HG03342 (cell line): ENCODE measurements at regions not wholly inside any gene's neighbourhood (a gene's known extent, or its start where the extent isn't known, plus 50 kb on each side); places are given as distances from the start of the nearest gene placed in this dataset.
"Not testable (repeated sequence)": the region's sequence is repeated elsewhere in the genome, so short reads cannot be mapped to it uniquely, and the experiment has no call there.

Experiments
- ATAC-seq: cut with Tn5 transposase; IDR thresholded peaks from one replicate; pipeline ENCODE4 v1.9.1; 2021; ENCODE audit warnings: mild to moderate bottlenecking, moderate library complexity; ENCODE audit not compliant: unreplicated experiment

DNA sequence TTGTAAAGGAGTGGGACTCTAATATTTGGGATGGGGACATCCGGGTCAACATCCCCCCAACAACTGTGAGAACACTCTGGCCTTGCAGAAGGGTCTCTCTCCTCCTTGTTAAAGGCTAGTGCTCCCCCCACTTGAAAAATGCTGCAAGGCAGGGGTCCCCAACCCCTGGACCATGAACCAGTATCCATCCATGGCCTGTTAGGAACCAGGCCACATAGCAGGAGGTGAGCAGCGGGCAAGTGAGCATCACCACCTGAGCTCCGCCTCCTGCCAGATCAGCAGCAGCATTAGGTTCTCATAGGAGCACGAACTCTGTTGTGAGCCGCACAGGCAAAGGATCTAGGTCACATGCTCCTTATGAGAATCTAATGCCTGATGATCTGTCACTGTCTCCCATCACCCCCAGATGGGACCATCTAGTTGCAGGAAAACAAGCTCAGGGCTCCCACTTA is 243.9 kb upstream of the ID2 start:
- no peak for ATAC-seq

DNA sequence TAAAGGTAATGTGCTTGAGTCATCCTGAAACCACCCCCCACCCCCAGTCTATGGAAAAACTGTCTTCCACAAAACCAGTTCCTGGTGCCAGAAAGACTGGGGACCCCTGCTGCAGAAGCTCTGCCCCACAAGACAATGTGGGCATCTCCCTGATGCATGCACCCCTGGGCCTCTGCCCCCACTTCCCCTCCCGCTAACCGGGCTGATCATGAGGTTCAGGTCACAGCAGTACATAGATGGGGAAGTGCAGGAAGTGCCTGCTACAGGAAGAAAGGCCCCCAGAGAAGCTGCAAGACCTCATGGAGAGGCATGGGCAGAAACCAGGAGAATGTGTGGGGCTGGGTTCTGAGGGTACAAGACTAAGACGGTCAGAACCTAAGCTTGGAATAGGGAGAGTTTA is 243.4 kb upstream of the ID2 start:
- ATAC-seq = no peak

DNA sequence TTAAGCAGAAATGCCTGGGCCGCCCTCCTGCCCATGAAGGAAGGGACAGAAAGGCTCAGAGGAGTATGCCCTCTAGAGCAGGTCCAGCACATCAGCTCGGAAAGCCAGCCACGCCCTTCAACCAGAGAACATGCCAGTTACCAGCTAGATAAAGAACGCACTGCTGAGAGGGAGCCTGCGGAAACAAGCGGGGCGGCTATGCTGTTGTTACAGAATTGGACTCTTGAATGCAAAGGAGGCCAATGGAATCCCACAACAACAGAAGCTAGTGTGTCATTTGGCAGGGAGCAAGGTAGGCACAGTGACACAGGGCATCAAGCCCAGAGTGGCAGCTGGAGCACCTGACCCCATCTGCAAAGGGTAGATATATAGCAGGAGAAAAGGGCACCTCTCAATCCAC is 242.9 kb upstream of the ID2 start:
- no peak for ATAC-seq

DNA sequence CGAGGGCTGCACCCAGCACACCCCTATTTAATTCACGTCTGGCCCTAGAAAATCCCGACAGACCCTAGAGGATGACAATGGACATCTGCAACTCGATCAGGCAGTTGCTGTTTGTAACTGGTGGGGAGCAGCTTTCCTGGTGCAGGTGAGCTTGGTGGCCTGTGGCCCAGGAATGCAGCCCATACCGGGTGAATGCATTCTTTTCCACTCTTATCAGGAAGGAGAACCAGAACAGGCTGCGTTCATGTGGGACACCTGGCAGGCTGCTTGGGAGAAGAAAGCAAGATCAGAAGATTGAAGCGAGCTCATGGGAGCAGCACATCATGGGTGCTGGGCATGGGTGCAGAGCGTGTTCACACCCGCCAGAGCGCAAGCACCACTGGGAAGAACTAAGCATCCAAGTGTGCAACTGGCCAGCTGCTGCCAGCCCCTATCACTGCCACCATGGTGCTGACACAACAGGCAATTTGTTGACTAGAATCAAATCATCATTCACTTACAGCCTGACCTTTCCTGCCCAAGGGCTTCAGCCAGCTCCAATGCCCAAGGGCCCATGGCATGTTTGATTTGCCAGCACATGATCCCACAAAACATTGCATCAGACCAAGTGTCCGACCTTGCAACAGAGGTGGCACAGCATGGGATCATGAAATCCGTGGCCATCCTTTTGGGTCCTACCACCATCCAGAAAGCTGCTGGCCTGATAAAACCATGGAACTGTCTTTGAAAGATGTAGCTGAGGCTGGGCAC is 241.7 kb upstream of the ID2 start:
- ATAC-seq = no peak

DNA sequence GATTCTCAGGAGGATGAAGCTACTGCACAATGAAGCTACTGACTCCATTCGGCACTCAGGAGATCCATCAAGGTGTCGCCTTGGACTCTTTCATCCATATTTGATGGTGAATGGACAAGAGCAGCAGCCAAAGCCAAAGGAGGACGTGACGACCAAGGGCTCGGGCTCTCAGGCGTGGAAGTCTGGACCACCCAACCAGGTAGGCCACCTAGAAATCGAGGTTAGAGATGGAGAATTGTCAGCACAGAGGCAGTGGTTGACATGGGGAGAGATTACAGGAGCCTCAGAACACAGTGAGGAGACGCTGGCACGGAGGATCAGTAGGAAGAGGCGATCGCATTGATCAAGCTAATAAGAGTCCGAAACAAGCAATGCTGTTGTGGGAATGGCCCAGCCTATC is 240.5 kb upstream of the ID2 start:
- no peak for ATAC-seq

DNA sequence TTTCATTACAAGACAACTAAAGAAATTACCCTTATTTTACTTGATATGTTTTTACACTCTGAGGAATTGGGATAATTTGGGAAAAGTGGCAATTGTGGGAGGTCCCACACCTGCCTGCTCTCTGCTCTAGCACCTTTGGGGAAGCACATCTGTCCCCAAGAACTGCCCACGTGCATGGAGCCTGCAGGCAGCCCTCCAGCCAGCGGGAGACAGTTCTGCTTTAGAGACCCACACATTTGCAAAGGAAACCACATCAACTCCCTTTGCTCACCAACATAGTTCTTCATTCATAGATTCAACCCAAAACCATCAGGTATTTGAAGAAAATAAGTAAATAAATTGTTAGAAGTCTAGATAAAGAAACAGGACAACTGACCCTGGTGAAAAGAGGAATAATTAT is 239.9 kb upstream of the ID2 start:
- peak; percentile 55 for ATAC-seq

DNA sequence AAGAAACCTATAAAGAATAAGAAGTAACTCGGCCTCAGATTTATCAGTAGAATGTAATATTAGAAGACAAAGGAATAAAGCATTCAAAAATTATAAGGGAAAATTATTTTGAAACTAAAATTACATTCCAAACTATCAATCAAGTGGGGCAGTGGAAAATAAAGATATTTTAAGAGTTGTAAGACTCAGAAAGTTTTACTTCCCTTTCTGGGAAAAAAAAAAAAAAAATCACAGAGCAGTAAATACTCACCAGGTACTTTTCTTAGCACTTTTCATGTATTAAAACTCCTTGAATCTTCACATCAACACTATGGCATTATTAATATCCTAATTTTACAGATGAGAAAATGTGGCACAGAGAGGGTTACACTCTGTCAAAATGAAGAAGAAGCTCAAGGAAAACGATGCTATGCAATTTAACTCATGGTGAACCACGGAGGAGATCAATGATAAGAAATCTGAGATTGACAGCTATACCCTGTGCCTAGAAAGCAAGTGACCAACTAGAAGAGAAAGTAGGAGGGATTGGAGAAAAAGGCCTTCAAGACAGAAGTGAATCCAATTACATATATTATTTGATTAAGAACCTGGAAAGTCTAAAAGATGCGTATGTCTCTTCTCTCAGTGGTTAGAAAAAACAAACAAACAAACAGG is 238.9 kb upstream of the ID2 start:
- no peak for ATAC-seq

DNA sequence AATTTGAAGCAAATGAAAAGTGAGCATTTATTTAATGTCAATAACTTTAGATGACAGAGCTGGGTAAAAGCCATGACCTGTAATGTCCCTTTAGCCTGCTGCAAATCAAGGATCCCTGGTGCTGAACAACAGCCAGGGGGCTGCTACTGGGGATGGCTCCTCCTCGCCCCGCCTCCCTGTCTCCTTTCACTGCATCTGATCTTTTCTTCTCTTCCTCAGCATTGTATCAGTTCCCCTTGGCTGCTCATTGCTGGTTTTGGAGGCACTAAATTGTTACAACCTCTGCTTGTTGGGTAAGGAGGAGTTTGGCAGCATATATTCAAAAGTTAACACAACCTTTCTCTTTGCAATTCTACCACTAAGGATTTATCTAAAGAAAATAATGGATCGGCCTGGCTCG is 236.3 kb upstream of the ID2 start:
- no peak for ATAC-seq

DNA sequence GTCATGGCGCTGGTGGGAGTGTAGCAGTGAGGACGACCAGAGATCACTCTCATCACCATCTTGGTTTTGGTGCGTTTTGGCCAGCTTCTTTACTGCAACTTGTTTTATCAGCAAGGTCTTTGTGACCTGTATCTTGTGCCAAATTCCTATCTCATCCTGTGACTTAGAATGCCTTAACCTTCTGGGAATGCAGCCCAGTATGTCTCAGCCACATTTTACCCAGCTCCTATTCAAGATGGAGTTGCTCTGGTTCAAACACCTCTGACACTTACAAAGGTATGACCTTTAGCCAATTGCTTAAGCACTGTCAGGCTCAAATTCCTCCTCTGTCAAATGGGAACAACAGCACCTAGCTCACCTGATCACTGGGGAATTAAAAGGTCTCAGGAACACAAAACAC is 235.1 kb upstream of the ID2 start:
- ATAC-seq = not testable (repeated sequence)

DNA sequence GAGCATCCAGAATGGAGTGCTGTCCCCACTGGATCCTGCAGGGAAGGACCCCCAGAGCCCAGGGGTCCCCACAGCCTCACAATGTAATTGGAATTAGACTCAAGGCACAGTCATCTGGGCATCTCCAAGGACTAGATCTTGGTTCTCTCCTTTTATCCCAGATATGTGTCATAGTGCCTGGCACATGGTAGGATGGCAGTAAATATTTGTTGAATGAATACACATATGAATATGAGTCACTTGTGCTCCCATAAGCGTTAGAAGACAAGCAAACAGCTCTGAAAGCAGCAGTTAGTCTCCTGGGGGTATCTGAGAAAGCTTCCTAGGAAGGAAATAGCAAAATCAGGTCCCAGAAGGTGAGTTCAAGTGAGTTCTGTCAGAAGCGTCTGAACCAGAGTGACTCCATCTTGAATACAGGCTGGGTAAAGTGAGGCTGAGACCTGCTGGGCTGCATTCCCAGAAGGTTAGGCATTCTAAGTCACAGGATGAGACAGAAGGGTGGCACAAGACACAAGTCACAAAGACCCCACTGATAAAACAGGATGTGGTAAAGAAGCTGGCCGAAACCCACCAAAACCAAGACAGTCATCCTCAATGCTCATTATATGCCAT is 234.1 kb upstream of the ID2 start:
- ATAC-seq = no peak

DNA sequence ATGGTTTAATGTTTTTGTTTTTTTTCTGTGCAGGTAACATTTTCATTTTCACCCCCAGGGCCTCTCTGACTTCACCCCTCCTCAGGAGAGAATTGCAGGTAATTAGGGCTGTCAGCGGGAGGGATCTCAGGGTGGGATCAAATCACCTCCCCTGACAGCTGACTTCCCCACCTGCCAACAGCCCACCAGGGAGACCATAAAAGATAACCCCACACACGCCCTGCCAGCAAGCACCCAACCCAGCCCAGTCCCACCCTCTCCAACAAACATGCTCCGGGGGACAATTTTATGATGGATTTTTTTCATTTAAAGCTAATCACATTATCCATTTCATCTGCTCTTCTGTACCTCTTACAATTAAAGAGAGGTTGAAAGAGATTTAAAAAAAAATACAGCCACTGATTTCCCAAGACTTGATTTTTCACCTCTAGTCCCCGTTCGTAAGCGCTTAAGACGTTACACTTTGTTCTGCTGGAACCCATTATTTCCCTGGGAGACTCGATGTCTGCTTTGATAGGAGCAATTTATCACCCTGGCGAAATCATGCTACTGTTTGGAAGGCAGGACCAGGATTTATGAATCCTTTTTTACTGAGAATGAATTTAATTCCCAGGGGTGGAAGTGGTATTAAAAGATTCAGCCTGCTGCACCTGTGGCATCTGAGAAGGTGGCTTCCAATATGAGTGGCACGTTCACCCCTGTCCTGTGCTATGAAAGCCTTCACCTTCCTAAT is 232.9 kb upstream of the ID2 start:
- no peak for ATAC-seq

DNA sequence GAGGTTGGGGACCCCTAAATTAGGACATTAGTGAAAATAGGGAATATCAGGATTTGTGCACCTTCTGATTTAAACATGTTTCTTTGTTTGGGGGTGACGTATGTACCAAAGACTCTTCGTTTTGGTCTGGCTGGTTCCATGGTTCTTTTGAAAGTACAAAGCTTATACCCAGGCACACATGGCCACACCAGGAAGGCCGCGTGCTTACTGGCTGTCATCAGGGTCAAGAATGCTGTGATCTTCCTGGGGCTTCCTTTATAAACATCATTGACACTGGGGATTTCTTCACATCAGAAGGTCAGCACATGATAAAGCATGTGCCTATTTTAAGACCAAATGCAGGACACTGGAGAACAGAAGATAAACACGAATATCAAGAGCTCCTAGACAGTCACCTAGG is 230.6 kb upstream of the ID2 start:
- no peak for ATAC-seq

DNA sequence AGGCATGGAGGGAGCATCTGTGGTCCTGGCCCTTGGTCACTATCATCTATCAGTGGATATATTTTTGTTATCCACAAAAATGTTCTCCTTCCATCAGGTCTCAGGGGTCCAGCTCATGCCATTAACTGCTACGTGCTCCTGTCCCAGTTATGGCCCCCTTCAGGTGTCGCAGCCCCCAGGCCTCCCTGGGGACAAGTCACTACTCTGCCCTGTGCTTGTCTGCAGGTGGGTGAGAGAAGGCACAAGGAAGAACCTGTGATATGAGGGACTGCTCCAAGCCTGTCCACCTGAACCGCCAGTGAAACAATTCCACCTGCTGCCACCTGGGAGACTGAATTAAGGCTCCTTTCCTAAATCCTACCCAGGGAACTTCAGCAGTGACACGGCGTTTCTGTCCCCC is 229.6 kb upstream of the ID2 start:
- no peak for ATAC-seq

DNA sequence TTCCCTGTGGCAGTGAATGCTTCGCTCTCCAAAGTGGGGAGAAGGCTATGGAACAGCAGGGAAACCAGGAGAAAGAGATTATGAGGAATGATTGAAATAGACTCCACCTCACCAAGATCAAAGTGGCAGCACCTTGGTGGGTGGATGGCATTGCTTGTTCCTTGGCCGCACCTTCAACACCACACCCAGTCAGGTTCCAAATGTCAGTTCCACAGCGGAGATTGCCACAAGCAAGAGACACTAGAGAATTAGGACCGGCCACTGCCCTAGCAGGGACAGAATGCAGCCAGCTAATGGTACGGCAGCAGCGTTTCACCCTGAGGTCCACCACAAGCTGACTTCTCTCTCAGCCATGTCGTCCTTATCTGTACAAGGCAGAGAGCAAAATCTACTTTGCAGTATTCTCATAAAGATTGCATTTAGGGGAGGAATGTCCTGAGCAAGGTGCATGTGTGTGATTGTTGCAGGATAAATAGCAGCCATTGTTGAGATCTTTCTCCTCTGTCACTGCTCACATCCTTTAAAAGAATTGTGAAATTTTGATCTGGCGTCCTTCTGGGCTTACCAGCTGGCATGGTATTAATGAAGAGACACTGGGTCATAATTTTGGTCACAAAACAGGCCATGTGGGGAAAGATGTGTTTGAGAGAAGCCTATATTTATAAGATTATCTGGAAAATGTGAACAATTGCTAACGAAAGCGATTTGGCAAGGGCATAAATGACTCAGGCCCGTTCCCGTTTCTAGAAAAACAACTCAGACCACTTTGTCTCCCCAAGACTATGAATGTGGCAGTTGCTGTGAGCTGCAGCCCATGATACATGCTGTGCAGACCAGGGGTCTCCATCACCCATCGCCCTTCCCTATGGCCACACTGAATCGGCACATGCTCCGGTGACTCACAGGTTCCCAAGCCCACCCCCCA is 228.6 kb upstream of the ID2 start:
- ATAC-seq = no peak

DNA sequence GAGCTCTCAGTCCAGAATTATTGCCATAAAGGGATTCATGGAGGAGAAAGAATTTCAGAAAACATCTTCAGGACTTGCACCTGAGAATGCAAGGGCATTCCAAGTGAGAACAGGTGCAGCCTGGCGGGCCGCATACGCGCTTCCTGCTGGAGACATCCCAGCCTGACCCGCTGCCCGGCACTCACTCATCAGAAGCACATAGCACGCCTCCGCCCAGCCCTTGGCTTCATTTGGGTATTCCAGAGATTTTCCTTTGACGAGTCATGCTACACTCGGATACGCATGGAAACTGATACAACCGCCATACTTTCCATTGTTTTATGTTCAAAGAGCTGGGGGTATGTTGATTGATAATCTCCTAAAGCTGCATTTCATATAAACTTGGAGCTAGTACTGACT is 228.0 kb upstream of the ID2 start:
- ATAC-seq = no peak

DNA sequence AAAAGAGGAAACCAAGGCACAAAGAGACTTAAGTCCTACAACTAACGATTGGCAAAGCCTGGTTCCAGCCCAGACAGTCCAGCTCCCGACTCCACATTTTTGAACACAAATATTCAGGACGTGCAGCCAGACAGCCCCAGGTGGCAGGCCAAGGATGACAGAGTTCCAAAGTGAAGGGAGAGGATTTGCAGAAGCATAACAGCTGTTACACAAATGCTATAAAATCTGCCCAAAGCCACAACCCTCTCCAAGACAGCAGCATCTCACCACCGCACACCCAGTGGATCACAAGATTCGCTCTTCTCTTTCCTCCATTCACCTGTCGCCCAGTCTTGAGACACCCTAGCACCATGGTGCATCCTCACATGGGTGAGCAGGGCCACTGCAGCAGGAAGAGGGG is 227.1 kb upstream of the ID2 start:
- no peak for ATAC-seq

DNA sequence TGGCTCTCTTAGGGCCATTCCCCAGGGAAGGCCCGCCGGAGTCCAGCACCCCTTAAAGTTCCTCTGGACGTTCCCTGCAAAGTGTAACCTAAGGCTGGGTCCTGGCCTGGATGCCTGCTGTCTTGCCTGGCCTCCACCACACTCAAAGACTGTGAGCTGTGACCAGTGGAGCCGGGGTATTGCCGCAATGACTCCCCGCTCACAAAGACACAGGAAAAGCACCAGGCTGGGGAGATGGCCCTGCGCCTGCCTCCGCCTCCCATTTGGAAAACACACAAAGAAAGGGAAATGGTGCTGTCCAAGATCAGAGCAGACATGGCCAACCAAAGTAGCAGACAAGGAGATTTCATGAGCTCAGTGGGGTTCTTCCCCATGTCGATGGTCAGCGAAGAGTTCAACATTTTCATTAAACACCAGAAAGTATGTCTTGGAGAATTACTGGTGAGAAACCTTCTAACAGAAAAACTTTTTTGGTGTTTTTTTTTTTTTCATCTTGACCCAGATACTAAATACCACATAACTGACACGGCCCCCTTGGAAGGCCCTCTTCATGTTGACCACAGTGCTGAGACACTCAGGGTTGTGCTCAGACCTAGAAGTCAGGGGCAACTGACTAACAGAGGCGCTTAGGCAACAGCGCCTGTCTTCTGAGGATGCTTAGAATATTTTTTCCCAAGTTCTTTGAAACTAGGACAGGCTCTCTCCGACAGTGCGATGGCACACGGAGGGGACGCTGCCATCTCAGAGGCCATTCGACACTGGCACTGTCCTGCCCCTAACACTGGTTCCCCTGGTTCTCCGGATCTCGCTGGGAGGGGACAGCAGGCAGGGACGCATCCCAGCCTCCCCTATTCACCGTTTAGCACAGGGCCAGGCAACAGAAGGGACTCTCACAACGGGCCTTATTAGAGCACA is 226.4 kb upstream of the ID2 start:
- ATAC-seq = no peak

DNA sequence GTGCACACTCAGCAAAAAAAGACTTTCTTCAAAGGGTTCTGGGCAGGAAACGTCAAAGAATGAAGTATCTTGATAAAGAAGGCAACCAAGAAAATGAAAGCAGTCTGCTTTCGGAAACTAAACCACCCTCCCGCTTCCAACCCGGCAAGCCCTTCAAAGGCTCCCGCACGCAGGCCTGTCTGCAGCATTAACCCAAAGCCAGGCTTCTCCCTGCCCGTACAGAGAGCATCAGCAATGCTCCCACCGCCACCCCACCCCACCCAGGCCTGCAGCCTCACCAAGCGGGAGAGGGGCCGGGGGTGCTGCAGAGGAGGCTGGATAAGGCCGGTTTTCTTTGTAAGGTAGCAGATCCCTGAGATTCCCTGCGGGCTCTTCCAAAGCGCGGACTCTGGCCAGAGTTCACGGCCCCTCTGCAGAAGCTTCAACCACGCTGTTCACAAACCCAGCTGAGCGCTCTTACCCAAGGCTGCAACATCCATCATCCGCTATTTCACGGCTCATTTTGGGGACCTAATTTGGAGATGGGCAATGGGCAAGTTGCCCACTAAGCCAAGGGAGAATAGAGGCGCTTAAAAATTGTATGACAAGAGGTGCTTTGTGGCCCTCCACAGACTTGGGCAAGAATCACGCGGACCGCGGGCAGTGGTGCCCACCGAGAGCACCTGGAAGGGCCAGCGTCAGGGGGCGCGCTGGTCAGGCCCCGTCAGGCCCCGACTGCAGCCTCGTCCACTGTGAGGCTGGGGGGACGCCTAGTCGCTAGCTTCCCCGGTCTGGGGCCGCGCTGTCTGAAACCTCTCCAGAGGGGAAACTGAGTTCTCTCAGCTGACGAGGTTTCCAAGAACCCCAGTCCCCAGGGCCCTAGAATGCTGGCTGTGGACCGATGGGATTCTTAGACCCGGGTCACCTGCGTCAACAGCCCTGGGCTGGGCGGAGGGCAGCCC is 225.4 kb upstream of the ID2 start:
- peak; percentile 61 for ATAC-seq
